ENCODE measurements at regions not wholly inside any gene's neighbourhood (a gene's known extent, or its start where the extent isn't known, plus 50 kb on each side); places are given as distances from the start of the nearest gene placed in this dataset.

DNA sequence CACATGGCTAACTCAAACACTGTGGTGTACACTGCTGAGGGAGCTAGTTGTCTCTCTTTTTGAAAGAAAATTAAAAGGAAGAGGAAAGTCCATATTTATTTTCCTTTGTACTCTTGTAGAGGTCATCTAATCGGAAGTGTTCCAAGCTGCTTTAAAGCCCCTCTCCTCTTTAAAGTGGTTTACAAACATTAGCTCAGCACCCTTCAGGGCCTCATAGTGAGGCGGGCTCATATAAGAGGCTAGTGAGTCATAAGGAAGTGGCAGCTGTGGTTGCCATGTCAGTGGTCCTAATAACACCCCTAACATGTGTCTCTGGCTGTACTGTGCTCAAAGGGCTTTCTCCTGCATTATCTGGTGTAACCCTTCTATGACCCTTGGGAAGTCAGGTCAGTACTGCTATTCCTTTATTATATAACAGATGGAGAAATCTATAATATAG is 104.4 kb upstream of the SERBP1 start:
- Histone ChIP-seq H3K4me3 (ENCODE audit: low read depth, low read length) (no peak overlapping the region), H3K27ac (no peak overlapping the region), H3K27me3 (ENCODE audit: insufficient read depth, low read depth, severe bottlenecking) (no peaks in the 10 kb centered on the region), H3K9me3 (ENCODE audit: severe bottlenecking) (no peaks in the 10 kb centered on the region), H3K36me3 (no peaks in the 10 kb centered on the region)
- DNase-seq, result no peak
- TF ChIP-seq, protein P1, sequence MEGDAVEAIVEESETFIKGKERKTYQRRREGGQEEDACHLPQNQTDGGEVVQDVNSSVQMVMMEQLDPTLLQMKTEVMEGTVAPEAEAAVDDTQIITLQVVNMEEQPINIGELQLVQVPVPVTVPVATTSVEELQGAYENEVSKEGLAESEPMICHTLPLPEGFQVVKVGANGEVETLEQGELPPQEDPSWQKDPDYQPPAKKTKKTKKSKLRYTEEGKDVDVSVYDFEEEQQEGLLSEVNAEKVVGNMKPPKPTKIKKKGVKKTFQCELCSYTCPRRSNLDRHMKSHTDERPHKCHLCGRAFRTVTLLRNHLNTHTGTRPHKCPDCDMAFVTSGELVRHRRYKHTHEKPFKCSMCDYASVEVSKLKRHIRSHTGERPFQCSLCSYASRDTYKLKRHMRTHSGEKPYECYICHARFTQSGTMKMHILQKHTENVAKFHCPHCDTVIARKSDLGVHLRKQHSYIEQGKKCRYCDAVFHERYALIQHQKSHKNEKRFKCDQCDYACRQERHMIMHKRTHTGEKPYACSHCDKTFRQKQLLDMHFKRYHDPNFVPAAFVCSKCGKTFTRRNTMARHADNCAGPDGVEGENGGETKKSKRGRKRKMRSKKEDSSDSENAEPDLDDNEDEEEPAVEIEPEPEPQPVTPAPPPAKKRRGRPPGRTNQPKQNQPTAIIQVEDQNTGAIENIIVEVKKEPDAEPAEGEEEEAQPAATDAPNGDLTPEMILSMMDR (IDR thresholded peaks at IDR 0.05; ENCODE audit: low read depth, low read length), result no peak

DNA sequence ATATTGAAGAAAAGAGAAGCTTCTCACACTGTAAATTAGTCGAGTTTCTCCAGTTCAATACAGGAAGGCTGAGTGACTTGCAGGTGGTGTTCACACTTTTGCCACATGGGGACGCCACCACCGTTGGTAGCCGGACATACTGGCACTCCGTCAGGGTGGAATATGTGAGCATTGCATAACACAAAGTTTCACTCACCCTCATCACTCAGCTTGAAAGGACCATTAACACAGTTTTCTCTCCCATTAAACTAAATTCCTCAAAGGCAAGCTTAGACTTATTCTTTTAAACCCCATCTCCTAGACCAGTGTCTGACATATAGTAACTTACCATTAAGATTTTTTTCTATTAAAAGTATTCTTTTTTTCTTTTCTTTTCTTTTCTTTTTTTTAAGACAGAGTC is 105.3 kb upstream of the SERBP1 start:
- peak; percentile 81 for DNase-seq
- TF ChIP-seq, protein P1 (IDR thresholded peaks at IDR 0.05; ENCODE audit: low read depth, low read length), result peak; percentile 94
- Histone ChIP-seq H3K27ac (no peak overlapping the region), H3K36me3 (no peaks in the 10 kb centered on the region), H3K9me3 (ENCODE audit: severe bottlenecking) (no peaks in the 10 kb centered on the region), H3K4me3 (ENCODE audit: low read depth, low read length) (no peak overlapping the region), H3K27me3 (ENCODE audit: insufficient read depth, low read depth, severe bottlenecking) (no peaks in the 10 kb centered on the region)

DNA sequence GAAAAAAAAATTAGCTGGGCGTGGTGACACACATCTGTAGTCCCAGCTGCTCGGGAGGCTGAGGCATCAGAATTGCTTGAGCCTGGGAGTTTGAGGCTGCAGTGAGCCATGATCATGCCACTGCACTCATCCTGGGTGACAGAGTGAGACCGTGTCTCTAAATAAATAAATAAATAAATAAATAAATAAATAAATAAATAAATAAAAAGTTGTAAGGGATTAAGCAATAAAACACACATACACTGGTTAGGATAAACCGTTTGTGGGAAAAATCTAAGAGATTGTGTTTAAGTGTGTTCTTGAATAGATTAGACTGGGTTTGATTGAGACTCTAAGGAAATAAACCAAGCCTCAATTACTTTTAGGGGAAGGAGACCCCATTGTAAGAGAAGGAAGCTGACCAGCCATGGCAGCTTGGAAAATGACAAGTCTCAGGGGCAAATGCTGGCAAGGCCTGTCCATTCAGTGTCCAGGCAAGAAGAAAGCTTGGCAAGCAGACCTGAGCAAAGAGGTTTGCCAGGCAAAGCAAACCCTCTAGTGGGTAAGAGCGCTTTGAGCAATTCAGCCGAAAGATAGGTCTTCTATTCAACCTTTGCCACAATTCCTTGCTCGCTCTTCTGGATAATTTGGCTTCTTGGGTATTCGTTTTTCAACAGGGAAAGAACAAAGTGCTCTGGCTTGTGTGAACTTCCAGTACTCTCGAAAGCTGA is 106.9 kb upstream of the SERBP1 start:
- Histone ChIP-seq H3K4me3 (ENCODE audit: low read depth, low read length) (no peak overlapping the region), H3K9me3 (ENCODE audit: severe bottlenecking) (no peaks in the 10 kb centered on the region), H3K27me3 (ENCODE audit: insufficient read depth, low read depth, severe bottlenecking) (no peaks in the 10 kb centered on the region), H3K27ac (no peak overlapping the region), H3K36me3 (no peaks in the 10 kb centered on the region)
- TF ChIP-seq, protein P1 (IDR thresholded peaks at IDR 0.05; ENCODE audit: low read depth, low read length), result no peak
- no peak for DNase-seq

DNA sequence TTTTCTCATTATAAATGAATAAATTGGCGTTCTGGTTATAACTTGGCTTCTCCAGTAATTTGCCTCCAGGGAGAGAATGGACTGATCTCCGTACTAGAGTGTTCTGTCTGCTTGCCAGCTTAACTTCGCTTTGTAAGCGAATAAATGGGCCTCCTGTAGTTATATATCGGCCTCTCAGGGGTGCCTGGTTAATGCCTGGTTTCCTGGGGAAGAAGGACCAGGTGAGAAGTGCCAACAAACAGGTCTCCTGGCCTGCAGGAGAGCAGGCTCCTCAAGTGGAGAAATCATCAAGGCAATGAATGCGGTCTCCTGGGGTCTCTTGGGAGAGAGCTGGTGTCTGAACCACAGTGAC is 107.4 kb upstream of the SERBP1 start:
- Histone ChIP-seq H3K36me3 (no peaks in the 10 kb centered on the region), H3K9me3 (ENCODE audit: severe bottlenecking) (no peaks in the 10 kb centered on the region), H3K27me3 (ENCODE audit: insufficient read depth, low read depth, severe bottlenecking) (no peaks in the 10 kb centered on the region), H3K4me3 (ENCODE audit: low read depth, low read length) (no peak overlapping the region), H3K27ac (no peak overlapping the region)
- no peak for DNase-seq
- TF ChIP-seq, protein P1 (IDR thresholded peaks at IDR 0.05; ENCODE audit: low read depth, low read length), result no peak

DNA sequence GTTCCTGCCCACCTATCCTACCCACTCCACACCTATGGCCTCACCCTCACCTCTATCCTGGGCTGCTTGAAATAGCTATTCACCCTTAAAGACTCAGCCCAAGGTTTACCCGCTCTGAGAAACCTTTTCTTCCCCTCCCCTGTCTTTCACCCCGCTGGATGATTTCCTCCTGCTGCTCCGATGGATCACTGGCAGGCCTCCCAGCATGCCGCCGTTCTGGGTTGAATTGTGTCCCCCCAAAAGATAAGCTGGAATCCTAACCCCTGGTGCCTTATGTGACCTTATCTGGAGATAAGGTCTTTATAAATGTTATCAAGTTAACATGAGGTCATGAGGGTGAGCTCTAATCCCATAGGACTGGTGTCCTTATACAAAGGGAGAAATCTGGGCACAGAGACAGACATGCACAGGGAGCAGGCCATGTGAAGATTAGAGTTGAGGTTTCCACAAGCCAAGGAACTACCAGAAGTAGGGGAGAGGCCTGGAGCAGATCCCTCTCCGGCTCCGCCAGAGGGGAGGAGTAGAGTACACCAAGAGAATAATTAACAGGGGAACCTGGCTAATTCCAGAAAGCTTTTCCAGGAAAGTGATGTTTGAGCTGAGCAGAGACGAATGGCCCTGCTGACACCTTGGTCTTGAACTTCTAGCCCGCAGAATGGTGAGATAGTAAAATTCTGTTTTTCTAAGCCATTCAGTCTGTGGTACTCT is 110.0 kb upstream of the SERBP1 start:
- TF ChIP-seq, protein P1 (IDR thresholded peaks at IDR 0.05; ENCODE audit: low read depth, low read length), result no peak
- DNase-seq, result peak; percentile 69
- Histone ChIP-seq H3K27me3 (ENCODE audit: insufficient read depth, low read depth, severe bottlenecking) (no peaks in the 10 kb centered on the region), H3K4me3 (ENCODE audit: low read depth, low read length) (no peak overlapping the region), H3K9me3 (ENCODE audit: severe bottlenecking) (no peaks in the 10 kb centered on the region), H3K36me3 (no peaks in the 10 kb centered on the region), H3K27ac (peak overlapping the region; percentile 81)

All from WERI-Rb-1 (cell line).